ENCODE measurements at regions not wholly inside any gene's neighbourhood (a gene's known extent, or its start where the extent isn't known, plus 50 kb on each side); places are given as distances from the start of the nearest gene placed in this dataset.
A peak's percentile ranks its signal among the peaks of the same experiment; 100 is the strongest.

GRCh38 chr17:27970587-27970986, 71.9 kb upstream of the NLK start:
- no peak for DNase-seq (ENCODE audit: low read depth, low spot score)
- H3K4me3 ChIP-seq (ENCODE audit: low read length): no peak overlapping the region

GRCh38 chr17:27973258-27974044, 69.0 kb upstream of the NLK start:
- DNase-seq (ENCODE audit: low read depth, low spot score): no peak
- no peak overlapping the region for H3K4me3 ChIP-seq (ENCODE audit: low read length)

GRCh38 chr17:27974045-27974436, 68.4 kb upstream of the NLK start:
- DNase-seq (ENCODE audit: low read depth, low spot score): no peak
- no peak overlapping the region for H3K4me3 ChIP-seq (ENCODE audit: low read length)

- no peak overlapping the region for H3K4me3 ChIP-seq (ENCODE audit: low read length)
- DNase-seq (ENCODE audit: low read depth, low spot score): no peak
These were observed 67.8 kb upstream of the NLK start for GRCh38 chr17:27974531-27975145.

- no peak for DNase-seq (ENCODE audit: low read depth, low spot score)
- no peak overlapping the region for H3K4me3 ChIP-seq (ENCODE audit: low read length)
These were observed 67.1 kb upstream of the NLK start for GRCh38 chr17:27975146-27976011.

GRCh38 chr17:27976331-27976730, 66.1 kb upstream of the NLK start:
- DNase-seq (ENCODE audit: low read depth, low spot score): no peak
- H3K4me3 ChIP-seq (ENCODE audit: low read length): no peak overlapping the region

- no peak overlapping the region for H3K4me3 ChIP-seq (ENCODE audit: low read length)
- no peak for DNase-seq (ENCODE audit: low read depth, low spot score)
These were observed 64.5 kb upstream of the NLK start for GRCh38 chr17:27977751-27978688.

- no peak overlapping the region for H3K4me3 ChIP-seq (ENCODE audit: low read length)
- no peak for DNase-seq (ENCODE audit: low read depth, low spot score)
These were observed 63.7 kb upstream of the NLK start for GRCh38 chr17:27978689-27979175.

- no peak overlapping the region for H3K4me3 ChIP-seq (ENCODE audit: low read length)
- DNase-seq (ENCODE audit: low read depth, low spot score): no peak
These were observed 62.4 kb upstream of the NLK start for GRCh38 chr17:27980043-27980442.

- no peak overlapping the region for H3K4me3 ChIP-seq (ENCODE audit: low read length)
These were observed 60.5 kb upstream of the NLK start for GRCh38 chr17:27981978-27982377.

GRCh38 chr17:27982688-27983087, 59.8 kb upstream of the NLK start:
- DNase-seq (ENCODE audit: low read depth, low spot score): no peak
- H3K4me3 ChIP-seq (ENCODE audit: low read length): no peak overlapping the region

More at GRCh38 chr17:27981978-27982377, 60.5 kb upstream of the NLK start:
- no peak for DNase-seq (ENCODE audit: low read depth, low spot score)

GRCh38 chr17:27983853-27984252, 58.6 kb upstream of the NLK start:
- H3K4me3 ChIP-seq (ENCODE audit: low read length): no peak overlapping the region
- DNase-seq (ENCODE audit: low read depth, low spot score): no peak

GRCh38 chr17:27984404-27984803, 58.1 kb upstream of the NLK start:
- H3K4me3 ChIP-seq (ENCODE audit: low read length): no peak overlapping the region
- DNase-seq (ENCODE audit: low read depth, low spot score): no peak

- DNase-seq (ENCODE audit: low read depth, low spot score): no peak
- H3K4me3 ChIP-seq (ENCODE audit: low read length): no peak overlapping the region
These were observed 57.7 kb upstream of the NLK start for GRCh38 chr17:27984816-27985215.

- H3K4me3 ChIP-seq (ENCODE audit: low read length): no peak overlapping the region
- no peak for DNase-seq (ENCODE audit: low read depth, low spot score)
These were observed 57.2 kb upstream of the NLK start for GRCh38 chr17:27985306-27985705.

GRCh38 chr17:27985736-27986399, 56.6 kb upstream of the NLK start:
- no peak overlapping the region for H3K4me3 ChIP-seq (ENCODE audit: low read length)

GRCh38 chr17:27986805-27987684, 55.4 kb upstream of the NLK start:
- no peak overlapping the region for H3K4me3 ChIP-seq (ENCODE audit: low read length)
- peak; percentile 49 for DNase-seq (ENCODE audit: low read depth, low spot score)

More at GRCh38 chr17:27985736-27986399, 56.6 kb upstream of the NLK start:
- no peak for DNase-seq (ENCODE audit: low read depth, low spot score)
